SH-SY5Y (cell line): ENCODE measurements at regions not wholly inside any gene's neighbourhood (a gene's known extent, or its start where the extent isn't known, plus 50 kb on each side); places are given as distances from the start of the nearest gene placed in this dataset.

Source experiments
- GATA2 ChIP-seq: IDR thresholded peaks from 2 replicates; pipeline ENCODE4 v1.6.1; 2011; ENCODE audit warnings: mild to moderate bottlenecking, low read depth, low read length
- GATA3 ChIP-seq: IDR thresholded peaks from 2 replicates; pipeline ENCODE4 v1.6.1; 2011; ENCODE audit warnings: low read depth, mild to moderate bottlenecking, low read length, moderate library complexity

GRCh38 chr22:33109514-33110430, 51.6 kb upstream of the SYN3 start:
- TF ChIP-seq GATA2 = no peak
- no peak for TF ChIP-seq GATA3
